ENCODE measurements at regions not wholly inside any gene's neighbourhood (a gene's known extent, or its start where the extent isn't known, plus 50 kb on each side); places are given as distances from the start of the nearest gene placed in this dataset.

DNA sequence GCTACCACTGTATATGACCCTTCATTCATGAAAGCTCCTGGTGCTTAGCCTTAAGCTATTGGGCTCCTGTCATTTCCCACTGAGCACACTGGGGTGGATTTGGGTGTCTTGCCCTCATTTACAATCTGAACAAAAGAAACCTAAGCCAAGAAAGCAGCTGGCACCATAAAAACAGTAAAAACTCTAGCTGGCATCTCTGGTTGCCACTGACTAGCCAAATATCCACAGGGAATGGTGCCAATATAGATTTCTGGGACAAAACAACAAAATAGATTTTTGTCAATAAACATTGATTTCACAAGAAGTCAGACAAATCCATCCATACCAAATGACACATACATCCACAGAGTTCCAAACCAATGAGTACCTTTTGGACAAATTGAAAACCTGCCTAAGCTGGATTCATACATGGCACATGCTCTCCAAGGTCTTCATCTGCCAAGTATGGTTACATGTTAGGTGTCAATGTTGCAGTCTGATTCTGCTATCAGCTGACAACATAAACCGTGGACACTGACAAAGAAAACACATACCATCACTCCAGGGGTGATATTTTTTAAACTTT, 1081.5 kb upstream of the ZEB2 start:
- DNase-seq (ENCODE audit: low read depth in 2 of 2): no peak

- DNase-seq (ENCODE audit: low read depth in 2 of 2): no peak
Observed at GRCh38 chr2:145600811-145601210, 1080.9 kb upstream of the ZEB2 start.

- no peak for DNase-seq (ENCODE audit: low read depth in 2 of 2)
Observed at GRCh38 chr2:145599756-145600155, 1079.8 kb upstream of the ZEB2 start.

- no peak for DNase-seq (ENCODE audit: low read depth in 2 of 2)
Observed at GRCh38 chr2:145598434-145598833, 1078.5 kb upstream of the ZEB2 start.

DNA sequence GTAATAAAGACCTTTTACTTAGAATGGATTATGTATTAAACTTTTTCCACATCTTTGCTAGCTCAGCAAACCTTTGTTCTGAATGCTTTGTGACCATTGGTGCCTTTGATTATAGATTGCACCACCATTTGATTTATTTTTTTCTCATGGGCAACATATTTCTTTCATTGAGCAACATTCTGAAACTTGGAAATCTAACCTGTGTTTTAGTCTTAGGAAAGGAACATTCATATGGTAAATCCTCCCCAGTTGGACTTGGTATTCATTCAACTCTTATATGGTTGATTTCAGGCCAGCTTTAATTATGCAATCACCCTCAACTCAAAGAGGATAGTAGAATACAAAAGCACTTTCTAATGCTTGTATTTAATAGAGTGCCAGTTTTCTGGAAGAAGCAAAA, 1077.9 kb upstream of the ZEB2 start:
- no peak for DNase-seq (ENCODE audit: low read depth in 2 of 2)

DNA sequence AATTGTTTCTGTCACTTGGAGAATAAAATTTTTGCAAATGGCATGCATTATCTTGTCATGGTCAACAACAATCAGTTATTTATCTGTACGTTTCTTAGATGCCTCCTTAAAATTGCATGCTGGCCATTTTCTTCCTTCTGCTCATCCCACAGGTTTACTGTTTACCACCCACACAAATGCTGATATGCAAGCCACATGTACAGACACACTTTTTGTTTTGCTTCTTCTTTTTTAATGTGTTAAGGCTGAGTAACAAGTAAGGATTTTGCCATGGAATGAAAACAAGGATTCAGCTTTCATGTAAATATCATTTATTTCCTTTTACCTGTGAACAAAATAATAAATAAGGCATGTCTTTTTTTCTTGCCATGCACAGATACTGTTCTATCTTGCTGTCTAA, 1077.1 kb upstream of the ZEB2 start:
- no peak for DNase-seq (ENCODE audit: low read depth in 2 of 2)

DNA sequence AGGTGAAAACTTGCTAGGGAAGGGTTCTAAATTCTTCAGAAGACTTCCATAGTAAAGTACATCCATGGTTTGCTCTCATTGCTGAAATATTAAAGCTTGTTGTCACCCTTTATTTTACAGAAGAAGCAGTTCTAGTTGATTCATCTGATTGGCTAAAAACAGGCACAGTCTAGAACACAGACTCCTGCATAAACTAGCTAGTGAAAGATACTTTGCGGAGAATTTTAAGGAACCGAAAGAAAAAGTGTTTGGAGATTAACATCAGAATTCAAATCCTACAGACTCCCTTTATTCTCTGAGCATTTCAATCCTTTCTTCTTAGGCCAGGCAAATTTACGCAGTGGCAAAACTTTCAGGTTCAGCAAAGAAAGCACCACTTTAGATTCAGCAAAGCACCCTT, 1076.5 kb upstream of the ZEB2 start:
- DNase-seq (ENCODE audit: low read depth in 2 of 2): no peak

DNA sequence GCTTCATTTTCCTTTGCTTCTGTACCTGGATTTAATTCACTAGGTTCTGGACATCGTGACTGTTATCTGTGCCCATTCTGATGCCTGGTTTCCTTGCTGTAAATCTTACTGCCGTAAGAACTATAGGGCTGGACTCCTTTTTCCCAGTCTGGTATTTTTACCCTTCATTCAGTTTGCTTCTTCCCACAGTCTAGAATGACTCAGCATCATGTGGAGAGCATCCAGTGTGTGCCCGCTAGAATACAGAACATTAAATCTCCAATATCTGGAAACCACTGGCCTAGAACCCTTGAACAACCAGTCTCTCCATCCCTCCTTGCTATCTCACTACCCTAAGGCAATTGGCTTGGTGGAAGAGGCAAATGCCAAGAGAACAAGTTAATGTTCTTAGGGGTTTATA, 1075.4 kb upstream of the ZEB2 start:
- DNase-seq (ENCODE audit: low read depth in 2 of 2): no peak

DNA sequence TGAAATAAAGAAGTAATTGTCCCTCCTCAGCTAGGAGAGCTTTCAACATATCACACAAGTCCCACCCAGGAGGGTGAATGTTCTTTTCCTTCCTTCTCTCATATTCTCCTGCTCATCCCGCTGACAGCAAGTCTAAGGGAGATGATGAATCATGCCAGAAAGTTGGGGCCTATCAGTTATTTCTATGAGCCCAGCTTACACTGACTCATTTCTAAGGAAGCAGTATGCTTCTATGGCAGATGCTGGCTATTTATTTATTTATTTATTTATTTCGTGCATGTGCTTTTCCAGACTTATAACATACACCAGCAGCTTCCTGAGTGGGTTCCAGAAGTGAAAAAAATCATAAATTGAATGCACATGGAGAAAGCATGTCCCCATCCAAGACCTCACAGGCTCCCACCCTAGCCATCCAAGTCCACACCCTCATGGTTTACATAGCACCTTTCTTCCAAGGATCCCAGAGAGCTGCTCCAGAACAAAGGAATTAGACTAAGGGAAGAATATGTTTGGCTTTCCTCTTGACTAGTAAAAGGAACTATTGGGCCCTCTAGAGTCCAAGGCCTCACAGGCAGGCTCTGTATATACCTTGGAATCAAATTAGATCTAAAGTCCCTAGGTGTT, 1074.2 kb upstream of the ZEB2 start:
- no peak for DNase-seq (ENCODE audit: low read depth in 2 of 2)

- no peak for DNase-seq (ENCODE audit: low read depth in 2 of 2)
Observed at GRCh38 chr2:145593280-145593679, 1073.4 kb upstream of the ZEB2 start.

- no peak for DNase-seq (ENCODE audit: low read depth in 2 of 2)
Observed at GRCh38 chr2:145592361-145592760, 1072.4 kb upstream of the ZEB2 start.

- DNase-seq (ENCODE audit: low read depth in 2 of 2): no peak
Observed at GRCh38 chr2:145591109-145591809, 1071.3 kb upstream of the ZEB2 start.

- DNase-seq (ENCODE audit: low read depth in 2 of 2): no peak
Observed at GRCh38 chr2:145587922-145588321, 1068.0 kb upstream of the ZEB2 start.

- no peak for DNase-seq (ENCODE audit: low read depth in 2 of 2)
Observed at GRCh38 chr2:145584353-145584752, 1064.4 kb upstream of the ZEB2 start.

DNA sequence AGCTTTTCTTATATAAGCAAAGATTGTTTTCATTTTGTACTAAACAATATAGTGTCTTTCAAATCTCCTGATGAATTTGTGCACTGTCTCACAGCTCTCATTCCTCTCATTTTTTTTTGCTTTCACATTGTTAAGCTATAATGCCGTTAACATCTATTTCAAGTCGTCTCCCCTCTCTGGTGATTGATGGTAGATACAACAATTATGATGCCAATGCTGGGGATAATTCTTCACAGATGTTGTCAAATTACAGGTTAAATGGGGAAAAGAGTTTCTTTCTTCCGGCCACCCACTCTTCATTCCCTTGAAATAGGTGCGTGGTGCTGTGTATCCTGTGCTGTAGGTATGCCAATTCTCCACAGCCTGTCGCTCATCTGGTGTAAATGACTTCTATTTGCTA, 1053.7 kb upstream of the ZEB2 start:
- no peak for DNase-seq (ENCODE audit: low read depth in 2 of 2)

- no peak for DNase-seq (ENCODE audit: low read depth in 2 of 2)
Observed at GRCh38 chr2:145572238-145572637, 1052.3 kb upstream of the ZEB2 start.

GRCh38 chr2:145569108-145569507, 1049.2 kb upstream of the ZEB2 start:
- DNase-seq (ENCODE audit: low read depth in 2 of 2): no peak

- no peak for DNase-seq (ENCODE audit: low read depth in 2 of 2)
Observed at GRCh38 chr2:145563741-145564615, 1044.1 kb upstream of the ZEB2 start.

- DNase-seq (ENCODE audit: low read depth in 2 of 2): no peak
Observed at GRCh38 chr2:145561152-145561551, 1041.2 kb upstream of the ZEB2 start.

DNA sequence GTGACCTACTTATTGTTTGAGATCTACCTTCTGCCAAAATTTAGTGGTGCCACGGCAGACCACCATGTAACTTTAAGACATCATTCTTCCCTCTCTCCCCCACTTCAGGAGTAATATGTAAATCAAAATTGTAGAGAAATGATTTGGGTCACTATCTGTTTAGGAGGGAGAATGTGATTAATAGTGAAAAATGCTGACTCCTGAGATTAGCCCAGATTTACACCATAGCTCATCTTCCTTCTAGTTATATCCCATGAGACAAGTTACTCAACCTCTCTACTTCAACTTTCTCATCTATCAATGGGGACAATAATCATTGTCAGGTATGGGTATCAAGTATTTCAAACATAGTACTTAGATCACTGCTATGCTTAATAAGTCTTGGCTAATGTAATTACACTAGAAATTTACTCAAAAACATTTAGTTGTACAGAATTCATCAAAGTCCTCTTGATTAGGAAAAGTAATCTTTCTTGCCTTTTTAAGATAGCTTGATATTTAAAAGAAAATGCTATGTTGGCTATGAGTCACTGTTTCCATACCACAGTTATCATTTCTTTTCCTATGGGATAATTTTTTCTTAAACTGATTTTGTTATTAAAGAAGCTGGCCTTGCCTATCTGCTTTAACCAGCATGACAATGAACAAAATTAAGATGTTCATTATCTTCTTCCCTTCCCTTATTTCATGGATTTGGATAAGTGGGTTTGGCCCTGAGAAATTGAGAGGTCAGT, 1038.9 kb upstream of the ZEB2 start:
- DNase-seq (ENCODE audit: low read depth in 2 of 2): no peak

- DNase-seq (ENCODE audit: low read depth in 2 of 2): no peak
Observed at GRCh38 chr2:145555360-145555759, 1035.4 kb upstream of the ZEB2 start.

DNA sequence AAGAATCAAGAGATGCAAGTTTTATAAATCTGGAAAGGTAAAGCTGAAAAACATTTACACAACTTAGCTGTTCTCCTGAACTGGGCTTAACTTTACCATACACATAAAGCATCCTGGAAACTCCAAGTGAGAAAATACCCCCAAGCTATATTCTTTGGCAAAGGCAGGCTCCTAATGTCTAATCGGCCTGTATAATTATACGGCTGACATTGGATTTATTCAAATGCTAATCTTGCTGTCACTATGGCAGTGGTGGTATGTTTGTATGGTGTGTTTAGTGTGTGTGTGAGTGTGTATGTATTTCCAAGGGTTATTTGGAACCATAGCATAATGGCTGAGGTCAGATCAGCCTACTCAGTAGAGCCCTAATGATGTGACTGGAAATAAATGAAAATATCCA, 1031.8 kb upstream of the ZEB2 start:
- no peak for DNase-seq (ENCODE audit: low read depth in 2 of 2)

Measured in stimulated activated CD8-positive, alpha-beta memory T cell treated with anti-CD3 and anti-CD28 coated beads, Interleukin-2, amount 100 ng/mL, for 1 hour (primary cell).